ENCODE measurements at regions not wholly inside any gene's neighbourhood (a gene's known extent, or its start where the extent isn't known, plus 50 kb on each side); places are given as distances from the start of the nearest gene placed in this dataset.

GRCh38 chr6:156497618-156498017 lies 279.6 kb upstream of the ARID1B start:
- TF ChIP-seq POLR2AphosphoS5 (IDR thresholded peaks at IDR 0.05) (no peak), CTCF (IDR thresholded peaks at IDR 0.05) (no peak), EP300 (IDR thresholded peaks at IDR 0.05) (no peak)

Measured in stomach (tissue), 4 donors.